ENCODE measurements at regions not wholly inside any gene's neighbourhood (a gene's known extent, or its start where the extent isn't known, plus 50 kb on each side); places are given as distances from the start of the nearest gene placed in this dataset.

- TF ChIP-seq, protein P1, sequence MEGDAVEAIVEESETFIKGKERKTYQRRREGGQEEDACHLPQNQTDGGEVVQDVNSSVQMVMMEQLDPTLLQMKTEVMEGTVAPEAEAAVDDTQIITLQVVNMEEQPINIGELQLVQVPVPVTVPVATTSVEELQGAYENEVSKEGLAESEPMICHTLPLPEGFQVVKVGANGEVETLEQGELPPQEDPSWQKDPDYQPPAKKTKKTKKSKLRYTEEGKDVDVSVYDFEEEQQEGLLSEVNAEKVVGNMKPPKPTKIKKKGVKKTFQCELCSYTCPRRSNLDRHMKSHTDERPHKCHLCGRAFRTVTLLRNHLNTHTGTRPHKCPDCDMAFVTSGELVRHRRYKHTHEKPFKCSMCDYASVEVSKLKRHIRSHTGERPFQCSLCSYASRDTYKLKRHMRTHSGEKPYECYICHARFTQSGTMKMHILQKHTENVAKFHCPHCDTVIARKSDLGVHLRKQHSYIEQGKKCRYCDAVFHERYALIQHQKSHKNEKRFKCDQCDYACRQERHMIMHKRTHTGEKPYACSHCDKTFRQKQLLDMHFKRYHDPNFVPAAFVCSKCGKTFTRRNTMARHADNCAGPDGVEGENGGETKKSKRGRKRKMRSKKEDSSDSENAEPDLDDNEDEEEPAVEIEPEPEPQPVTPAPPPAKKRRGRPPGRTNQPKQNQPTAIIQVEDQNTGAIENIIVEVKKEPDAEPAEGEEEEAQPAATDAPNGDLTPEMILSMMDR (IDR thresholded peaks at IDR 0.05), result no peak
- Histone ChIP-seq H3K9me3 (no peaks in the 10 kb centered on the region), H3K27ac (no peak overlapping the region), H3K4me1 (no peaks in the 10 kb centered on the region), H3K9ac (ENCODE audit: low read depth in 2 of 2, low read length in 2 of 2) (no peak overlapping the region), H3K36me3 (no peaks in the 10 kb centered on the region), H3K4me3 (no peak overlapping the region), H3K27me3 (no peaks in the 10 kb centered on the region)
- intact Hi-C loops (cut with DNase I), result no loop called here
- DNase-seq, result no peak
Measured at GRCh38 chr14:83041224-83041623, 1507.6 kb upstream of the SEL1L start.

DNA sequence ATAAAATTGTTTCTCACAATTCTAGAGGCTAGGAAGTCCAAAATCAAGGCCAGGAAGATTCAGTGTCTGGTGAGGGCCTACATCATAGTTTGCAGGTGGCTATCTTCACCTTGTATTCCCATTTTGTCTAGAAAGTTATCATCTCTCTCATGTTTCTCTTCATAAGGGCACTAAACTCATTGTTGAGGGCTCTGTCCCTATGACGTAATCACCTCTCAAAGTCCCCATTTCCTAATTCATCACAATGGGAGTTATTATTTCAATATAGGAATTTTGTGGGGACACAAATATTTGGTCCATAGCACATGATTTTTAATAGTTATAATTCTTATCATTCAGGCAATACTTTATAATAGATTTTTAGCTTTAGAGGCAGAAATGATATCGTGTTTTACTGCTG, 1509.2 kb upstream of the SEL1L start:
- Histone ChIP-seq H3K27me3 (no peaks in the 10 kb centered on the region), H3K36me3 (no peaks in the 10 kb centered on the region), H3K27ac (no peak overlapping the region), H3K4me1 (no peaks in the 10 kb centered on the region), H3K9ac (ENCODE audit: low read depth in 2 of 2, low read length in 2 of 2) (no peak overlapping the region), H3K4me3 (no peak overlapping the region), H3K9me3 (no peaks in the 10 kb centered on the region)
- TF ChIP-seq, protein P1 (IDR thresholded peaks at IDR 0.05), result no peak
- no peak for DNase-seq
- intact Hi-C loops (cut with DNase I), result no loop called here

DNA sequence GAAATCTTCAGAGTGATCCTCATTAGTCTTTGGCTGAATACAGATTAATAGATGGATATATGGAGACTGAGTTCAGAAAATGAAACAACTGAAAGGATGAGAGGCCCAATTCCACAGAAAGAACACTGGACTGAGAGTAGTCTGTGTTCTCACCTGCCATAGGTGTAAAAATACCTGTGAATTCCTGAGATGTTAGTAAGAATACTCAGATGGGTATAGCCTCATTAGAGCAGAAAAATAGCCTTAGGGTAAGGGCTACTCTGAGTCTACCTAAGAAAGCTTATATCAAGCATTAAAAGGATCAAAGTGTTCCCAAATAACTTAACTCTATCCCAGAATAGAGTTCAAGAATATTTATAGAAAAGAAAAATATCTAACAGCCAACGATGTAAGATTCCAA, 1510.3 kb upstream of the SEL1L start:
- Histone ChIP-seq H3K9ac (ENCODE audit: low read depth in 2 of 2, low read length in 2 of 2) (no peak overlapping the region), H3K36me3 (no peaks in the 10 kb centered on the region), H3K27me3 (no peaks in the 10 kb centered on the region), H3K4me1 (no peaks in the 10 kb centered on the region), H3K27ac (no peak overlapping the region), H3K9me3 (no peaks in the 10 kb centered on the region), H3K4me3 (no peak overlapping the region)
- DNase-seq, result no peak
- TF ChIP-seq, protein P1 (IDR thresholded peaks at IDR 0.05), result no peak
- intact Hi-C loops (cut with DNase I), result no loop called here

- Histone ChIP-seq H3K36me3 (no peaks in the 10 kb centered on the region), H3K27ac (no peak overlapping the region), H3K4me1 (no peaks in the 10 kb centered on the region), H3K27me3 (no peaks in the 10 kb centered on the region), H3K9me3 (no peaks in the 10 kb centered on the region), H3K4me3 (no peak overlapping the region), H3K9ac (ENCODE audit: low read depth in 2 of 2, low read length in 2 of 2) (no peak overlapping the region)
- TF ChIP-seq, protein P1 (IDR thresholded peaks at IDR 0.05), result no peak
- no peak for DNase-seq
- intact Hi-C loops (cut with DNase I), result no loop called here
Measured at GRCh38 chr14:83047059-83047830, 1513.6 kb upstream of the SEL1L start.

- Histone ChIP-seq H3K27me3 (no peaks in the 10 kb centered on the region), H3K4me1 (no peaks in the 10 kb centered on the region), H3K9ac (ENCODE audit: low read depth in 2 of 2, low read length in 2 of 2) (no peak overlapping the region), H3K9me3 (no peaks in the 10 kb centered on the region), H3K27ac (no peak overlapping the region), H3K36me3 (no peaks in the 10 kb centered on the region), H3K4me3 (no peak overlapping the region)
- no peak for DNase-seq
- intact Hi-C loops (cut with DNase I), result no loop called here
- TF ChIP-seq, protein P1 (IDR thresholded peaks at IDR 0.05), result no peak
Measured at GRCh38 chr14:83053022-83053710, 1519.5 kb upstream of the SEL1L start.
